ACC112 (cell line): ENCODE measurements at regions not wholly inside any gene's neighbourhood (a gene's known extent, or its start where the extent isn't known, plus 50 kb on each side); places are given as distances from the start of the nearest gene placed in this dataset.
"Not testable (repeated sequence)": the region's sequence is repeated elsewhere in the genome, so short reads cannot be mapped to it uniquely, and the experiment has no call there.

Experiments
- H2AFZ ChIP-seq: fragments of 200-600 bp; sonication (generic); one replicate; pipeline ENCODE4 v1.6.0; 2017; ENCODE audit warnings: antibody characterized with exemption, low read length; ENCODE audit not compliant: unreplicated experiment
- H3K27ac ChIP-seq: fragments of 200-600 bp; sonication (generic); 2 replicates; pipeline ENCODE4 v1.5.1; 2014; ENCODE audit warnings: low read depth, mild to moderate bottlenecking, antibody characterized with exemption, low read length, moderate library complexity
- H3K27me3 ChIP-seq: fragments of 200-600 bp; sonication (generic); 2 replicates; pipeline ENCODE4 v1.6.1; 2014; ENCODE audit warnings: mild to moderate bottlenecking, antibody characterized with exemption, low read length, moderate library complexity, mixed read lengths; ENCODE audit not compliant: insufficient read depth
- H3K36me3 ChIP-seq: fragments of 200-600 bp; sonication (generic); 2 replicates; pipeline ENCODE4 v1.6.1; 2016; ENCODE audit warnings: mild to moderate bottlenecking, antibody characterized with exemption, low read length, moderate library complexity, mixed read lengths; ENCODE audit not compliant: insufficient read depth
- H3K4me1 ChIP-seq: fragments of 200-600 bp; sonication (generic); one replicate; pipeline ENCODE4 v1.6.1; 2016; ENCODE audit warnings: low read length, mixed read lengths; ENCODE audit not compliant: insufficient read depth, unreplicated experiment, control insufficient read depth
- H3K4me3 ChIP-seq: fragments of 200-600 bp; sonication (generic); 2 replicates; pipeline ENCODE4 v1.5.1; 2014; ENCODE audit warnings: mild to moderate bottlenecking, low read depth, low read length
- H3K79me2 ChIP-seq: fragments of 200-600 bp; sonication (generic); one replicate; pipeline ENCODE4 v1.6.0; 2016; ENCODE audit warnings: low read length; ENCODE audit not compliant: control insufficient read depth, unreplicated experiment, insufficient read depth

DNA sequence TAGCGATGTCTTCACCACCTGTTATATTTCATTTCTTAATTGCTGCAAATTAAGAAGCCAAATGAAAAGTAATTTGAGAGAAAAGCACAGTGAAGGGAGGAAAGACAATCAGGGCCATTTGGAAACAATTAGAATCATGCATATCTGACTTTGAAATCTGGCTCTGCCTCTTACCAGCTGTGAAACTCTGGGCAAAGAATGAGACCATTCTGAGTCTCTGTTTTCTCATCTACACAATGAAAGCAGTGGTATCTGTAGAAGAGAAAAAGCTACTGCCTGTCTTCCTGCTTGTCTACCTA, 334.5 kb upstream of the CYRIA start:
- Histone ChIP-seq H3K4me1 (no peaks in the 10 kb centered on the region), H3K27ac (no peak overlapping the region), H3K27me3 (peaks cover 3% of the 10 kb centered on the region; the same call in 1 of the 2 replicates), H3K36me3 (no peaks in the 10 kb centered on the region), H2AFZ (no peak overlapping the region), H3K79me2 (no peaks in the 10 kb centered on the region), H3K4me3 (no peak overlapping the region)

DNA sequence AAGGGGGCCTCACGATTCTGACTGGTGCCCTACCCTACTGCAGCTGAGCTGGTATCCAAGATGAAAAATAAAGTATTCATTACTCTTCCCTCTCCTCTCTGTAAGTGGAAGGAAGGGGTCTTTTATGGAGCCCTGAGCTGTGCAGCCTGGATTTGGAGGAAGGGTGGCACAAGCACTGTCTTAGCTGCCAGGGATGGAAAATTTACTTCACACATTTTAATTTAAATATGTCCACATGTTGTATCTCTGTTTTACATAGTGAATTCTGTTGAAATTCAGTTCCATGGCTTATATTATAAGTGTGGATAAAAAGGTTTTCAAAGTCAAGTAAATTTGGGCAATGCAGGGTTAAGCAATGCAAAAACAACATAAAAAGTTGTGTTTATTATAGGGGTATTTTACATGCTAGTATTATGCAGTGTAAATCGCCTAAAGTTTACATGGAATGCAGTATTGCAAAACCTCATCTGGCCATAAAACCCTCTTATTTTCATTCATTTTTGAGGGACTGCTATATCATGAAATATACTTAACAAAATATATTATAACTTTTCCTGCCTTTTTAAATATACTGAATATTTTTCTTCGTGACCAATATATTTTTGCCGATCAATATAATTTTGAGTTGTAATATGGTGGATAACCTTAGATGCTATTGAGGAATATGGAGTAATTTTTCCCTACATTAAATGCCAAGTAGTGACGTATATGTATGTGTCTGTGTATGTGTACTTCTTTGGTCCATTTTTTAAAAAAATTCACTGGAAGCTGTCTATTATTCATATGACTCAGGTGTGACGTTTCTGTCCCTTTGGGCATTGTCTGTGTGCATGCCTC, 333.9 kb upstream of the CYRIA start:
- H3K36me3 ChIP-seq = no peaks in the 10 kb centered on the region
- no peaks in the 10 kb centered on the region for H3K4me1 ChIP-seq
- H3K79me2 ChIP-seq = no peaks in the 10 kb centered on the region
- no peak overlapping the region for H3K4me3 ChIP-seq
- peaks cover 3% of the 10 kb centered on the region; the same call in 1 of the 2 replicates for H3K27me3 ChIP-seq
- no peak overlapping the region for H2AFZ ChIP-seq
- no peak overlapping the region for H3K27ac ChIP-seq

DNA sequence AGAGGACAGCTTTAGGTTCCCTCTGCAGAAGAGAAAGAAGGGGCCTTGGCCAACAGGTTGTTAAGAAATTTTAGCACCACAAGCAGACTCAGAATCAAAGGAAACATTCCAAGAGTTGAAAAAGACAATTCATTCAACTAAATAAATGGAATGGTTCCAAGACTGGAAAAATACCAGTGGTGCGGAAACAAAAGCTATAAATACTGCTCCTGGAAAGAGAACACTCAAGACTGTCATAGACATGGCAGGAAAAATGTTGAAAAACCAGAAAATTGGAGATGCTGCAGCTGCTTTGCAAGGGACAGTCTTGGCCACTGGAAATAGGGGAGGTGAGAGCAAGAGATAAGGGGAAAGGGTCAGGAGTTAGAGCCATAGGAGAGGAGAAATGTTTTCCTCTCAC, 312.7 kb upstream of the CYRIA start:
- Histone ChIP-seq H3K4me1 (no peaks in the 10 kb centered on the region), H3K4me3 (no peak overlapping the region), H3K27me3 (no peaks in the 10 kb centered on the region), H2AFZ (no peak overlapping the region), H3K36me3 (no peaks in the 10 kb centered on the region), H3K79me2 (no peaks in the 10 kb centered on the region), H3K27ac (no peak overlapping the region)

- Histone ChIP-seq H3K4me3 (no peak overlapping the region), H3K27me3 (no peaks in the 10 kb centered on the region), H3K27ac (no peak overlapping the region), H3K36me3 (no peaks in the 10 kb centered on the region), H3K4me1 (no peaks in the 10 kb centered on the region), H2AFZ (no peak overlapping the region), H3K79me2 (no peaks in the 10 kb centered on the region)
Measured at GRCh38 chr2:16974688-16975087, 309.1 kb upstream of the CYRIA start.

DNA sequence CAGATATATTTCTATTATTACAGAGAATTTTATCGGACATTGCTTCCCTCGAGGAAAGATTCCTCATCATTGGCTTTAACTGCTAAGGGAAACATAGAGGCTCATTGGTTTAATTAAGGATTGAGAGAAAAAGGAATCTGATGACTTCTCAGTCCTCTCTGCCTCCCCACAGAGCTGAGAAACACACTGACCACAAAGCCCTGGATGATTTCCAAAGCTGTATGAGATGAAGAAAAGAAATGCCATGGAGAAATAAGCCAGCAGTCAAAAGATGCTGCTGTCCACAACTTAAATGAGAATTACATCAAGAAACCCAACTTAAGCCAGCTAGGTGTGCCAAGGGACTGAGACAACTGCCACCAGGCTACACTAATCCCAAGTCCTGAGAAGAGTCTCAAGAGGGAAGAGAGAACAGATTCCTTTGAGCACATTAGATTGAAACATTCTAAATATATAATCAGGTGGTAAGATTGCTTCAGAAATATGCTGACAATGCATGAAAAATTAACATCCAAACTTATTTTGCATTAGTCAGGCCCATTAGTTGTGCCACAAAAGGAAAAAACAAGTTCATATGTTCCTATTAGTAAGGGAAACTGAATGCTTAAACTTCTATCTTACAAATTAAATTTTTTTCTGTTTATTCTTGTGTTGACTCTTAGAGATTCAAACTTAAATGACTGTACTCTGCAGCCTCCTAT, 308.1 kb upstream of the CYRIA start:
- no peaks in the 10 kb centered on the region for H3K27me3 ChIP-seq
- no peak overlapping the region for H3K27ac ChIP-seq
- no peaks in the 10 kb centered on the region for H3K4me1 ChIP-seq
- no peaks in the 10 kb centered on the region for H3K36me3 ChIP-seq
- no peaks in the 10 kb centered on the region for H3K79me2 ChIP-seq
- no peak overlapping the region for H2AFZ ChIP-seq
- no peak overlapping the region for H3K4me3 ChIP-seq

- no peak overlapping the region for H2AFZ ChIP-seq
- no peaks in the 10 kb centered on the region for H3K4me1 ChIP-seq
- no peaks in the 10 kb centered on the region for H3K79me2 ChIP-seq
- no peaks in the 10 kb centered on the region for H3K36me3 ChIP-seq
- no peaks in the 10 kb centered on the region for H3K27me3 ChIP-seq
- H3K27ac ChIP-seq = no peak overlapping the region
- H3K4me3 ChIP-seq = no peak overlapping the region
Measured at GRCh38 chr2:16972276-16972675, 306.6 kb upstream of the CYRIA start.

DNA sequence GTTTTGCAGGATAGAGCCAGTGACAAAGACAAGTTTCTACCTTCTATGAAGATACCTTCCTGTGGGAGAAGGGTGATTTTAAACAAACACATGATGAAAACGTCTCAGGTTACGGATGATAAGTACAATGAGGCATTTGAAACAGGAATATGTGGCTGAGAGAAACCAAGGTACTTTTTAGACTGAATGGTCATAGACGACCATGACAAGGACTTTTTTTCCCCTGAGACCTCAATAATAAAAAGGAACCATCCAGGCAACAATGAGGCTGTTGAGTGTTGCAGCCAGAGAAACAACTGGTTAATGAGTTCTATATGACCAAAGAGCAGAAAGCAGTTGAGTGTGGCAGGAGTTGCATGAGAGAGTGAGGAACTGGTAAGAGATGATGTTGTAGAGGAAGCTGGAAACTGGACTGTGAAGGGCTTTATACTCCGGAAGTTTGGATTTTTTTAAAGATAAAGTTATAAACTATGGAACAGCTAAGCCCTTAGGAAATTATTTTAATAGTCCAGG, 306.1 kb upstream of the CYRIA start:
- H3K27ac ChIP-seq = no peak overlapping the region
- no peak overlapping the region for H2AFZ ChIP-seq
- no peaks in the 10 kb centered on the region for H3K36me3 ChIP-seq
- no peaks in the 10 kb centered on the region for H3K27me3 ChIP-seq
- no peaks in the 10 kb centered on the region for H3K79me2 ChIP-seq
- no peaks in the 10 kb centered on the region for H3K4me1 ChIP-seq
- H3K4me3 ChIP-seq = no peak overlapping the region

DNA sequence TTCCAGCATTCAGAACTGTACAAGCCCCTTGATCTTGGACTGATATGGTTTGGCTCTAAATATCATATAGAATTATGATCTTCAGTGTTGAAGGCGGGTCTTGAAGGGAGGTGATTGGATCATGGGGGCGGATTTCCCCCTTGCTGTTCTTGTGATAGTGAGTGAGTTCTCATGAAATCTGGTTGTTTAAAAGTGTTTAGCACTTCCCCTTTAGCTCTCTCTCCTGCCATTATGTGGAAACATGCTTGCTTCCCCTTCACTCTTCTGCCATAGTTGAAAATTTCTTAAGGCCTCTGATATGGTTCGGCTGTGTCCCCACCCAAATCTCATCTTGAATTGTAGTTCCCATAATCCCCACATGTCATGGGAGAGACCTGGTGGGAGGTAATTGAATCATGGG, 305.3 kb upstream of the CYRIA start:
- not testable (repeated sequence) for H3K4me3 ChIP-seq, H3K27ac ChIP-seq, H3K79me2 ChIP-seq, H3K27me3 ChIP-seq, H3K4me1 ChIP-seq, H2AFZ ChIP-seq, H3K36me3 ChIP-seq

- H3K36me3 ChIP-seq = no peaks in the 10 kb centered on the region
- no peak overlapping the region for H3K27ac ChIP-seq
- no peaks in the 10 kb centered on the region for H3K4me1 ChIP-seq
- H3K79me2 ChIP-seq = no peaks in the 10 kb centered on the region
- H2AFZ ChIP-seq = no peak overlapping the region
- H3K27me3 ChIP-seq = no peaks in the 10 kb centered on the region
- H3K4me3 ChIP-seq = no peak overlapping the region
Measured at GRCh38 chr2:16962505-16962904, 296.9 kb upstream of the CYRIA start.

DNA sequence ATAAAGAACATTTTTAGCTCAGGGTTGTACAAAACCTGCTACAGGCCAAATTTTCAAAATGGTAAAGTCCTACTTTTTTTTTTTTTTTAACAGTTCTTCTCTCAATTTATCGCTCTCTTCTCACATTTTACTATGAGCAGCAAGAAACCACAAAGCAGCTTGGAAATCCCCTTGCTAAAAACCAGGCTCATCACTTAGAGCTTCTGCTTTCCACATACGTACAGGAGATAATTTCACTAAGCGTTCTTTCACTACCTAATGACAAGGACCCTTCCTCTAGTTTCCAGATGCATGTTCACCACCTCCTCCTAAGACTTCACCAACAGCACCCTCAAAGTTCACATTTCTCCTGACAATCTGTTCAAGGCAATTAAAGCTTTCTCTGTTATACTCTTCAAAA, 294.9 kb upstream of the CYRIA start:
- H3K79me2 ChIP-seq = no peaks in the 10 kb centered on the region
- no peak overlapping the region for H3K4me3 ChIP-seq
- H3K27me3 ChIP-seq = no peaks in the 10 kb centered on the region
- no peak overlapping the region for H2AFZ ChIP-seq
- H3K27ac ChIP-seq = no peak overlapping the region
- no peaks in the 10 kb centered on the region for H3K4me1 ChIP-seq
- no peaks in the 10 kb centered on the region for H3K36me3 ChIP-seq

DNA sequence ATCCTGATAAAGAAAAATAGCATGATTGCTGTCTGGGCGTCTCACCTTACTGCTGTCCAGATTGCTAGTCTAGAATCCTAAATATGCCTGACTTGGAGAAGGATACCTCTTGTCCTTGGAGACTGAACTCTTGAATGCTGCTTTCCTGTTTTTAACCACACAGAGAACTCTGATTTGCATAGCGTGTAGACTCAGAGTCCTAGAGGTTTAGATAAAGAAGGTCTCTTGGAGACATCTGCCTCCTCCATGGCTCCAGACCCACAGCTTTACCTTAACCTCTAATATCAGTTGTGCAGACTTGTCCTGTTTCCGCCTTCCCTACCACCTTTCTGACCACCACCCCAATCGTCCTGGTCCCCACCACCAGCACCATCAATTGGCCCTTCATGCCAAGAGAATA, 292.6 kb upstream of the CYRIA start:
- no peak overlapping the region for H2AFZ ChIP-seq
- no peaks in the 10 kb centered on the region for H3K27me3 ChIP-seq
- H3K79me2 ChIP-seq = no peaks in the 10 kb centered on the region
- H3K4me3 ChIP-seq = no peak overlapping the region
- no peaks in the 10 kb centered on the region for H3K36me3 ChIP-seq
- no peak overlapping the region for H3K27ac ChIP-seq
- no peaks in the 10 kb centered on the region for H3K4me1 ChIP-seq
